OCI-LY7 (cell line): ENCODE measurements at regions not wholly inside any gene's neighbourhood (a gene's known extent, or its start where the extent isn't known, plus 50 kb on each side); places are given as distances from the start of the nearest gene placed in this dataset.

ENCODE experiments used
- BruUV-seq: library from RNA; stranded (reverse); fragments of 400-500 nt; replicated peaks from 2 replicates; lab custom pipeline; 2021; lab: Mats Ljungman, UMichigan
- CTCF ChIA-PET: fragments of 300-600 bp; sonication (Branson Sonifier 250); formaldehyde crosslinking; loops from one replicate; lab custom pipeline; 2022; ENCODE audit warnings: antibody characterized with exemption; ENCODE audit not compliant: unreplicated experiment; lab: Charles Lee
- POLR2A ChIA-PET: fragments of 300-600 bp; sonication (Branson Sonifier 250); formaldehyde crosslinking; loops from one replicate; lab custom pipeline; 2022; ENCODE audit warnings: antibody characterized with exemption; lab: Charles Lee
- DNase-seq: peaks from one replicate; pipeline ENCODE4 v3.0.0-alpha.2; 2015; ENCODE audit warnings: low spot score
- H2AFZ ChIP-seq: fragments of 200-600 bp; sonication (generic), shearing (Covaris generic); 2 replicates; pipeline ENCODE4 v1.6.1; 2014; ENCODE audit warnings: mild to moderate bottlenecking, antibody characterized with exemption, low read length, moderate library complexity
- H3K27ac ChIP-seq: fragments of 200-600 bp; sonication (generic); 2 replicates; pipeline ENCODE4 v1.5.1; 2014; ENCODE audit warnings: mixed run types, low read depth, mild to moderate bottlenecking, moderate library complexity, low read length, inconsistent platforms; ENCODE audit not compliant: poor library complexity, severe bottlenecking
- H3K36me3 ChIP-seq: fragments of 200-600 bp; sonication (generic); 2 replicates; pipeline ENCODE4 v1.6.1; 2014; ENCODE audit warnings: mild to moderate bottlenecking, antibody characterized with exemption, low read length, moderate library complexity, mixed read lengths; ENCODE audit not compliant: insufficient read depth
- H3K4me1 ChIP-seq: fragments of 200-600 bp; sonication (generic); 2 replicates; pipeline ENCODE4 v1.5.1; 2014; ENCODE audit warnings: mild to moderate bottlenecking, low read length; ENCODE audit not compliant: insufficient read depth, poor library complexity, severe bottlenecking
- H3K4me2 ChIP-seq: fragments of 200-600 bp; sonication (generic); 2 replicates; pipeline ENCODE4 v1.6.1; 2014; ENCODE audit warnings: mild to moderate bottlenecking, low read length
- H3K4me3 ChIP-seq: fragments of 200-600 bp; sonication (generic); 2 replicates; pipeline ENCODE4 v1.5.1; 2014; ENCODE audit warnings: mild to moderate bottlenecking, low read depth, low read length; ENCODE audit not compliant: poor library complexity, severe bottlenecking
- H3K79me2 ChIP-seq: fragments of 200-600 bp; sonication (generic); 2 replicates; pipeline ENCODE4 v1.6.1; 2016; ENCODE audit warnings: low read depth, mild to moderate bottlenecking, low read length, moderate library complexity, mixed read lengths; ENCODE audit not compliant: insufficient read depth
- H3K9me2 ChIP-seq: fragments of 200-600 bp; sonication (generic); 2 replicates; pipeline ENCODE4 v1.6.1; 2016; ENCODE audit warnings: mild to moderate bottlenecking, low read length, mixed read lengths; ENCODE audit not compliant: insufficient read depth
- H3K9me3 ChIP-seq: fragments of 200-600 bp; sonication (generic); 2 replicates; pipeline ENCODE4 v1.6.1; 2014; ENCODE audit warnings: mild to moderate bottlenecking, mixed run types, low read length, mixed read lengths
- H4K20me1 ChIP-seq: fragments of 200-600 bp; sonication (generic); 2 replicates; pipeline ENCODE4 v1.6.1; 2014; ENCODE audit warnings: mild to moderate bottlenecking, antibody characterized with exemption, low read length, moderate library complexity, mixed read lengths; ENCODE audit not compliant: insufficient read depth
- EZH2phosphoT487 ChIP-seq: fragments of 200-600 bp; sonication (generic); IDR thresholded peaks from 2 replicates; pipeline ENCODE4 v1.6.1; 2018; ENCODE audit warnings: low read depth, borderline replicate concordance, mild to moderate bottlenecking, mixed run types, antibody characterized with exemption, low read length, moderate library complexity, mixed read lengths
- intact Hi-C: fragments of 100-400 bp; cut with micrococcal nuclease; formaldehyde crosslinking; loops from one replicate; pipeline ENCODE4 v1.10.0; 2022; ENCODE audit not compliant: unreplicated experiment
- TF ChIP-seq, protein P1 (sequence below): fragments of 200-600 bp; sonication (generic); conservative IDR thresholded peaks from 2 replicates; pipeline ENCODE4 v1.5.1; 2014; ENCODE audit warnings: mild to moderate bottlenecking, antibody characterized with exemption, low read length, moderate library complexity, mixed read lengths

DNA sequence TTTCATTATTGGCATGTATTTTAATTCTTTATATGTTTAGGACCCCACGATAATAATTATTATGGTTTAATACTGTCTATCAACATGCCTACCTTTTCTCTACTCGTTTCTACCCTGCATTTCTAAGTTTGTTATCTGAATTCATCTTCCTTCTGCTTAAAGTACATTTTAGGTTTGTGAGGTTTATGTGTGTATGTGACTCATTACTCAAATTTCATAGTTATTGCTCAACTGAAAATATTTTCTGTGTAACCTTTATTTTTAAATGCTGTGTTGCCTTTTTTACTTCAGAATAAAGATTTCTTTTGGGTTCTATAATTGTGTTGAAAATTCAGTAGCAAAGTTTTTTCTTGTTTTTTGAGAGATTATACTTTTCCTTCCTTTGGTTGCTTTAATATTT, 933.9 kb upstream of the LRRTM1 start:
- Histone ChIP-seq H4K20me1 (no peaks in the 10 kb centered on the region), H3K36me3 (no peaks in the 10 kb centered on the region), H3K27ac (no peak overlapping the region), H3K4me2 (no peak overlapping the region), H3K9me2 (no peaks in the 10 kb centered on the region), H3K9me3 (no peaks in the 10 kb centered on the region), H3K79me2 (no peaks in the 10 kb centered on the region), H2AFZ (no peak overlapping the region), H3K4me3 (no peak overlapping the region), H3K4me1 (no peaks in the 10 kb centered on the region)
- no peak for DNase-seq
- TF ChIP-seq EZH2phosphoT487, result no peak
- TF ChIP-seq, protein P1, sequence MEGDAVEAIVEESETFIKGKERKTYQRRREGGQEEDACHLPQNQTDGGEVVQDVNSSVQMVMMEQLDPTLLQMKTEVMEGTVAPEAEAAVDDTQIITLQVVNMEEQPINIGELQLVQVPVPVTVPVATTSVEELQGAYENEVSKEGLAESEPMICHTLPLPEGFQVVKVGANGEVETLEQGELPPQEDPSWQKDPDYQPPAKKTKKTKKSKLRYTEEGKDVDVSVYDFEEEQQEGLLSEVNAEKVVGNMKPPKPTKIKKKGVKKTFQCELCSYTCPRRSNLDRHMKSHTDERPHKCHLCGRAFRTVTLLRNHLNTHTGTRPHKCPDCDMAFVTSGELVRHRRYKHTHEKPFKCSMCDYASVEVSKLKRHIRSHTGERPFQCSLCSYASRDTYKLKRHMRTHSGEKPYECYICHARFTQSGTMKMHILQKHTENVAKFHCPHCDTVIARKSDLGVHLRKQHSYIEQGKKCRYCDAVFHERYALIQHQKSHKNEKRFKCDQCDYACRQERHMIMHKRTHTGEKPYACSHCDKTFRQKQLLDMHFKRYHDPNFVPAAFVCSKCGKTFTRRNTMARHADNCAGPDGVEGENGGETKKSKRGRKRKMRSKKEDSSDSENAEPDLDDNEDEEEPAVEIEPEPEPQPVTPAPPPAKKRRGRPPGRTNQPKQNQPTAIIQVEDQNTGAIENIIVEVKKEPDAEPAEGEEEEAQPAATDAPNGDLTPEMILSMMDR, result no peak
- intact Hi-C loops, result no loop called here
- ChIA-PET CTCF (no interaction called here), POLR2A (no interaction called here)
- no TSS peak for BruUV-seq

DNA sequence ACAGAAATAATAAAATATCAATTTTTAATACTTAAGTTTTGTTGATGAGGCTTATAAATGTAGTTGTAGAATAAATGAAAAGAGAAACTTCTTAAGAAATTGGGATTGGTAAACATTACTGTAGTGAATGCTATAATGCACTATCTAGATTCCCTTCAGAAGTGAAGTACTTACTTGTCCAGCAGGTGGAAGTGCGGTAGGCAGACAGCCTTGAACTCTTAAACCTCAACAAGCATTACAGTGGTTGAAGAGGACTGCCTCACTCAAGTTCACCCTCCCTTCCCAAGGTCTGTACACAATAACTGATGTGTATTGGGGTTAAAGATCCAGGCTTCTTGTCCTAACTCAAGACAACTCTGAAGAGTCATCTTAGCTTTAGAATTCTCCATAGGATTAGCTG, 931.0 kb upstream of the LRRTM1 start:
- CTCF ChIA-PET, result no interaction called here
- BruUV-seq, result no TSS peak

GRCh38 chr2:81234711-81235110, 930.2 kb upstream of the LRRTM1 start:
- Histone ChIP-seq H3K9me3 (no peaks in the 10 kb centered on the region), H3K79me2 (no peaks in the 10 kb centered on the region), H4K20me1 (no peaks in the 10 kb centered on the region), H3K4me2 (no peak overlapping the region), H3K9me2 (no peaks in the 10 kb centered on the region), H3K36me3 (no peaks in the 10 kb centered on the region), H3K27ac (no peak overlapping the region), H3K4me1 (no peaks in the 10 kb centered on the region), H3K4me3 (no peak overlapping the region), H2AFZ (no peak overlapping the region)
- POLR2A ChIA-PET, result no interaction called here
- intact Hi-C loops, result no loop called here
- no peak for TF ChIP-seq EZH2phosphoT487
- TF ChIP-seq, protein P1, result no peak
- CTCF ChIA-PET, result no interaction called here
- BruUV-seq, result no TSS peak
- no peak for DNase-seq

More for the DNA sequence above, 931.0 kb upstream of the LRRTM1 start:
- H3K9me3 ChIP-seq, result no peaks in the 10 kb centered on the region
- H3K27ac ChIP-seq, result no peak overlapping the region
- POLR2A ChIA-PET, result no interaction called here
- H3K4me2 ChIP-seq, result no peak overlapping the region
- no peak overlapping the region for H3K4me3 ChIP-seq
- no peaks in the 10 kb centered on the region for H3K4me1 ChIP-seq
- no peaks in the 10 kb centered on the region for H3K79me2 ChIP-seq
- H3K9me2 ChIP-seq, result no peaks in the 10 kb centered on the region
- no peak overlapping the region for H2AFZ ChIP-seq
- DNase-seq, result no peak
- intact Hi-C loops, result no loop called here
- H4K20me1 ChIP-seq, result no peaks in the 10 kb centered on the region
- no peaks in the 10 kb centered on the region for H3K36me3 ChIP-seq
- TF ChIP-seq, protein P1, result no peak
- no peak for TF ChIP-seq EZH2phosphoT487
